ENCODE measurements at regions not wholly inside any gene's neighbourhood (a gene's known extent, or its start where the extent isn't known, plus 50 kb on each side); places are given as distances from the start of the nearest gene placed in this dataset.

- TF ChIP-seq CTCF (IDR thresholded peaks at IDR 0.05) (no peak), POLR2A (IDR thresholded peaks at IDR 0.05) (no peak)
Observed at GRCh38 chr1:164210211-164210739, 348.7 kb upstream of the PBX1 start.
